A673 (cell line): ENCODE measurements at regions not wholly inside any gene's neighbourhood (a gene's known extent, or its start where the extent isn't known, plus 50 kb on each side); places are given as distances from the start of the nearest gene placed in this dataset.

ENCODE experiments used
- CTCF ChIP-seq: fragments of 300-800, 200-600 bp; sonication (generic); conservative IDR thresholded peaks from 2 replicates; pipeline ENCODE4 v1.5.1; 2017; ENCODE audit warnings: low read depth, mild to moderate bottlenecking, antibody characterized with exemption, low read length, moderate library complexity, mixed read lengths
- EZH2 ChIP-seq: fragments of 200-600 bp; sonication (generic); IDR thresholded peaks from 2 replicates; pipeline ENCODE4 v1.6.1; 2017; ENCODE audit warnings: borderline replicate concordance, low read depth, mild to moderate bottlenecking, mixed read lengths, antibody characterized with exemption, low read length; ENCODE audit not compliant: poor library complexity, severe bottlenecking

DNA sequence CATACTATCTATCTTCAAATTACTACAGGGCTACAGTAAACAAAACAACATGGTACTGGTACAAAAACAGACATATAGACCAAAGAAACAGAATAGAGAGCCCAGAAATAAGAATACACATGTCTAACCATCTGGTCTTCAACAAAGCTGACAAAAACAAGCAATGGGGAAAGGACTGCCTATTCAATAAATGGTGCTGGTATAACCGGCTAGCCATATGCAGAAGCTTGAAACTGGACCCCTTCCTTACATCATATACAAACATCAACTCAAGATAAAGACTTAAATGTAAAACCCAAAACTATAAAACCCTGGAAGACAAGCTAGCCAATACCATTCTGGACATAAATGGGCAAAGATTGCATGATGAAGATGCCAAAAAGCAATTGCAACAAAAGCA lies 1143.7 kb downstream of the DNAJB9 start:
- no peak for TF ChIP-seq CTCF
- no peak for TF ChIP-seq EZH2
